BLaER1 (cell line): ENCODE measurements at regions not wholly inside any gene's neighbourhood (a gene's known extent, or its start where the extent isn't known, plus 50 kb on each side); places are given as distances from the start of the nearest gene placed in this dataset.
"Not testable (repeated sequence)": the region's sequence is repeated elsewhere in the genome, so short reads cannot be mapped to it uniquely, and the experiment has no call there.

ENCODE experiments used
- H3K27ac ChIP-seq: shearing (Covaris generic); formaldehyde crosslinking; 2 replicates; pipeline ENCODE4 v1.8.1; 2022
- H3K27me3 ChIP-seq: shearing (Covaris generic); formaldehyde crosslinking; 2 replicates; pipeline ENCODE4 v1.8.1; 2022
- H3K36me3 ChIP-seq: shearing (Covaris generic); formaldehyde crosslinking; 2 replicates; pipeline ENCODE4 v1.8.1; 2022
- H3K4me1 ChIP-seq: shearing (Covaris generic); formaldehyde crosslinking; 2 replicates; pipeline ENCODE4 v1.8.1; 2022
- H3K4me2 ChIP-seq: shearing (Covaris generic); formaldehyde crosslinking; 2 replicates; pipeline ENCODE4 v1.8.1; 2022
- H3K4me3 ChIP-seq: shearing (Covaris generic); formaldehyde crosslinking; 2 replicates; pipeline ENCODE4 v1.8.1; 2022
- H3K9ac ChIP-seq: shearing (Covaris generic); formaldehyde crosslinking; 2 replicates; pipeline ENCODE4 v1.8.1; 2022
- H3K9me3 ChIP-seq: shearing (Covaris generic); formaldehyde crosslinking; 2 replicates; pipeline ENCODE4 v1.8.1; 2022
- H4K20me1 ChIP-seq: shearing (Covaris generic); formaldehyde crosslinking; 2 replicates; pipeline ENCODE4 v1.8.1; 2022
- Cebpa-rat ChIP-seq: shearing (Covaris generic); IDR thresholded peaks from 2 replicates; pipeline ENCODE4 v1.8.1; 2022

- Histone ChIP-seq H3K4me2 (peak overlapping the region; percentile 85), H4K20me1 (peaks cover 35% of the 10 kb centered on the region), H3K9ac (peak overlapping the region; percentile 65), H3K4me1 (peaks cover 34% of the 10 kb centered on the region), H3K27ac (no peak overlapping the region), H3K27me3 (no peaks in the 10 kb centered on the region), H3K9me3 (peaks cover 41% of the 10 kb centered on the region), H3K4me3 (peak overlapping the region; percentile 86), H3K36me3 (peaks cover 8% of the 10 kb centered on the region)
- TF ChIP-seq Cebpa-rat, result no peak
These were observed 59.1 kb downstream of the ZNF467 start for GRCh38 chr7:149714081-149714909.

DNA sequence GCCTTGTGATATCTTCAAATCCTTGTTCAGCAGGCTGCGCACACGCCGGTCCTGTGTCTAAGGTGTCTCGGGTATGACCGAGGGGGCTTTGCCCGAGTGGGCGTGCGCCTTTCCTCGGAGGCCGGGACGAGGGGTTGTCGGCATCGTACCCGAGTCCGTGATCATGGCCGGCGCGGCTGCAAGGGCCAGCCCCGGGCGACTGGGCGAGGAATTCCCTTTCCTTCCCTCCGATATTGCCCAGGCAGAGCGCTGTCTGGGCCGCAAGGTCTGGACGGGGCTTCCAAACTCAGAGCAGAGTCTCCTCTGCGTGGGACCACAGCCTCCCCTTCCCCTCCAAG lies 59.7 kb downstream of the ZNF467 start:
- peaks cover 47% of the 10 kb centered on the region for H3K9me3 ChIP-seq
- H3K4me2 ChIP-seq, result peak overlapping the region; percentile 85; the same call in 1 of the 2 replicates
- peaks cover 2% of the 10 kb centered on the region; the same call in 1 of the 2 replicates for H3K36me3 ChIP-seq
- H3K9ac ChIP-seq, result no peak overlapping the region
- peaks cover 28% of the 10 kb centered on the region for H3K4me1 ChIP-seq
- H3K27me3 ChIP-seq, result no peaks in the 10 kb centered on the region
- no peak overlapping the region; the same call in 1 of the 2 replicates for H3K4me3 ChIP-seq
- H4K20me1 ChIP-seq, result peaks cover 29% of the 10 kb centered on the region
- H3K27ac ChIP-seq, result no peak overlapping the region
- TF ChIP-seq Cebpa-rat, result no peak

DNA sequence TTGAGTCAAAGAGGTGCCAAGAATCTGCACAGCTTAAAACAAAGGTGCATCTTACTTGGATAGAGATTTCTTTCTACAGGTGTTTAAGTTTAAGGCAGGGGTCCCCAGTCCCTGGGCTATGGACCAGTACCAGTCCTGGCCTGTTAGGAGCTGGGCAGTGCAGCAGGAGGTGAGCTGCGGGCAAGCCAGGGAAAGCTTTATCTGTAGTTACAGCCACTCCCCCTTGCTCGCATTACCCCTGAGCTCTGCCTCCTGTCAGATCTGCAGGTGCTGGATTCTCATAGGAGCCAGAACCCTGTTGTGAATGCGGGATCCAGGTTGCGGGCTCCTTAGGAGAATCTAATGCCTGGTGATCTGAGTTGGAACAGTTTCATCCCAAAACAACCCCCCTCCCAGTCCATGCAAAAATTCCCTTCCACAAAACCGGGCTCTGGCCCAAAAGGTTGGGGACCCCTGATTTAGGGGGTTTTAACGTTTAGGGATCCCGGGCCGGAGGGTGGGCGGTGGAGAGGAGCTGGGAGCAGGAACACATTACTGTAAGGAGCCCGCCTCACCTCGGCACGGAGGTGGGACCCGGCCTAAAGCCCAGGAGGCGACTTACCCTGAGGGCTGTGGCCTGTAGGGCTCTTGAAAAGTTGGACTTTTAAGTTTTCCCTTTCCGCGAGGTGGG lies 60.2 kb downstream of the ZNF467 start:
- Histone ChIP-seq H3K4me1 (peaks cover 28% of the 10 kb centered on the region), H3K27me3 (no peaks in the 10 kb centered on the region), H3K4me2 (no peak overlapping the region), H3K9me3 (peaks cover 52% of the 10 kb centered on the region), H3K9ac (no peak overlapping the region), H4K20me1 (peaks cover 26% of the 10 kb centered on the region), H3K27ac (no peak overlapping the region), H3K36me3 (no peaks in the 10 kb centered on the region), H3K4me3 (no peak overlapping the region)
- no peak for TF ChIP-seq Cebpa-rat

DNA sequence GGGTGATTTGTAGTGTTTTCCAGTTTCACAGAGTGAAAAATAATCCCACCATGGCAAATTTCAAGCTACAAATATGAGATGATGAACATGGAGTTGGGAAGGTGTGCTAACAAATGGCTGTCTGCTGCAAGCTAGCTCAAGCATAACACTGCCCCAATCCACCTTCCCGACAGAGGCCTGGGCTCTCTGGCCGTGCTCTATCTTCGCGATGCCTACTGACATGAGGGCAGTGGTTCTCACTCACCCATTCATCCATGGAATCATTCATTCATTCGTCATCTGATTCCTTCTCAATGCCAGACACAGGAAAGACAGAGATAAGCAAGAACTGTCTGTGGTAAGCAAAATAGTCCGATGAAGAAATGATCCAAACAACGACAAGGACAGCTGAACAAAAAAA lies 65.4 kb downstream of the ZNF467 start:
- H3K4me1 ChIP-seq, result peaks cover 29% of the 10 kb centered on the region
- no peak for TF ChIP-seq Cebpa-rat
- no peaks in the 10 kb centered on the region for H3K36me3 ChIP-seq
- no peak overlapping the region for H3K4me3 ChIP-seq
- H3K9me3 ChIP-seq, result peaks cover 49% of the 10 kb centered on the region
- 0 out of 2 replicates have a peak overlapping the region, but pooled peaks have one; percentile 31 for H3K27ac ChIP-seq
- H3K9ac ChIP-seq, result no peak overlapping the region
- peak overlapping the region; percentile 56 for H3K4me2 ChIP-seq
- no peaks in the 10 kb centered on the region for H4K20me1 ChIP-seq
- H3K27me3 ChIP-seq, result no peaks in the 10 kb centered on the region

DNA sequence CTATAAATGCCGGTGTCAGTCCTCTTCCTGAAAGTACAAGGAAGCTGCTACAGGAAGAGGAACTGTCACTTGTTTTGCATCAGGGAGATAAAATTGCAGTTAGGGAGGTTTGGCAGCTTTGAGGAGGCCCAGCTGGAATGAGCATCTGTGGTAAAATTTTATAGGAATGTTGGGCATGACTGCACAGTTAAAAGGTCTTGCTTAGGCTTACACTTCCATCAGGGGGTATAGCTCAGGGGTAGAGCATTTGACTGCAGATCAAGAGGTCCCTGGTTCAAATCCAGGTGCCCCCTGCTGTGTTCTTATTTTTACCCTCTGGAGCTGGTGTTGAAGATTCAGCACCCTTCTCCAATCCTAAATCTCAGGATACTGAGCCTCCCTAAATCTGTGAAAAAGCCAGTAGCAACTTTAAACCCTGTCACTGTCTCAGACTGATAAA lies 65.9 kb downstream of the ZNF467 start:
- peak overlapping the region; percentile 31; the same call in 1 of the 2 replicates for H3K27ac ChIP-seq

GRCh38 chr7:149706398-149706797 lies 67.0 kb downstream of the ZNF467 start:
- H3K4me2 ChIP-seq, result peak overlapping the region; percentile 56; the same call in 1 of the 2 replicates

More for the DNA sequence above, 65.9 kb downstream of the ZNF467 start:
- H4K20me1 ChIP-seq, result no peaks in the 10 kb centered on the region
- no peaks in the 10 kb centered on the region for H3K36me3 ChIP-seq
- peaks cover 29% of the 10 kb centered on the region for H3K4me1 ChIP-seq
- H3K9ac ChIP-seq, result no peak overlapping the region
- H3K9me3 ChIP-seq, result peaks cover 43% of the 10 kb centered on the region
- no peak overlapping the region for H3K4me3 ChIP-seq
- no peak for TF ChIP-seq Cebpa-rat
- H3K27me3 ChIP-seq, result no peaks in the 10 kb centered on the region
- peak overlapping the region; percentile 56 for H3K4me2 ChIP-seq

DNA sequence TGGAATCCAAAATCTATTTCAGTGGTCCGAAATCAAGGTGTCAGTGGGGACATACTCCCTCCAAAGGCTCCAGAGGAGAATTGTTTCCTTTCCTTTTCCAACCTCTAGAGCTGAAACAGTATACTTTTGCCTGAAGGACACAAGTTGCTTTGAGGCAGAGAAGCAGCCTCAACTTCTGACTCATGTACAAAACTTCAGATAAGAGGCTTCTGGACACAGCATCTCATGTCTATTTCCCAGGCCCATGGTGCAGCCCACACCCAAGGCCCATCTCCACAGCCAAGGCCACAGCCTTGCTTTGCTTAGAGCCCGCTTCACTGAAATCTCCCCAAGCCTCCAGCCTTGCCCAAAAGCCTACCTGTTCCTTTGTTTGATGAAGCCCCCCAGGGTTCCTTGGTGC lies 68.9 kb downstream of the ZNF467 start:
- Histone ChIP-seq H3K4me2 (no peak overlapping the region), H3K27ac (no peak overlapping the region)

More at GRCh38 chr7:149706398-149706797, 67.0 kb downstream of the ZNF467 start:
- Histone ChIP-seq H3K27me3 (no peaks in the 10 kb centered on the region), H3K9ac (no peak overlapping the region), H3K36me3 (no peaks in the 10 kb centered on the region), H4K20me1 (no peaks in the 10 kb centered on the region), H3K9me3 (peaks cover 42% of the 10 kb centered on the region), H3K4me1 (peaks cover 29% of the 10 kb centered on the region), H3K27ac (0 out of 2 replicates have a peak overlapping the region, but pooled peaks have one; percentile 31), H3K4me3 (no peak overlapping the region)
- TF ChIP-seq Cebpa-rat, result no peak

GRCh38 chr7:149703044-149703650 lies 70.2 kb downstream of the ZNF467 start:
- Histone ChIP-seq H3K36me3 (no peaks in the 10 kb centered on the region), H3K27me3 (no peaks in the 10 kb centered on the region), H3K4me2 (no peak overlapping the region), H3K9ac (no peak overlapping the region), H3K4me3 (no peak overlapping the region), H4K20me1 (no peaks in the 10 kb centered on the region), H3K9me3 (peaks cover 36% of the 10 kb centered on the region), H3K4me1 (peaks cover 28% of the 10 kb centered on the region), H3K27ac (no peak overlapping the region)
- TF ChIP-seq Cebpa-rat, result no peak

More for the DNA sequence above, 68.9 kb downstream of the ZNF467 start:
- Histone ChIP-seq H3K9me3 (peaks cover 41% of the 10 kb centered on the region), H3K4me3 (no peak overlapping the region), H3K36me3 (no peaks in the 10 kb centered on the region), H3K27me3 (no peaks in the 10 kb centered on the region), H3K4me1 (peaks cover 29% of the 10 kb centered on the region), H3K9ac (no peak overlapping the region), H4K20me1 (no peaks in the 10 kb centered on the region)
- no peak for TF ChIP-seq Cebpa-rat

DNA sequence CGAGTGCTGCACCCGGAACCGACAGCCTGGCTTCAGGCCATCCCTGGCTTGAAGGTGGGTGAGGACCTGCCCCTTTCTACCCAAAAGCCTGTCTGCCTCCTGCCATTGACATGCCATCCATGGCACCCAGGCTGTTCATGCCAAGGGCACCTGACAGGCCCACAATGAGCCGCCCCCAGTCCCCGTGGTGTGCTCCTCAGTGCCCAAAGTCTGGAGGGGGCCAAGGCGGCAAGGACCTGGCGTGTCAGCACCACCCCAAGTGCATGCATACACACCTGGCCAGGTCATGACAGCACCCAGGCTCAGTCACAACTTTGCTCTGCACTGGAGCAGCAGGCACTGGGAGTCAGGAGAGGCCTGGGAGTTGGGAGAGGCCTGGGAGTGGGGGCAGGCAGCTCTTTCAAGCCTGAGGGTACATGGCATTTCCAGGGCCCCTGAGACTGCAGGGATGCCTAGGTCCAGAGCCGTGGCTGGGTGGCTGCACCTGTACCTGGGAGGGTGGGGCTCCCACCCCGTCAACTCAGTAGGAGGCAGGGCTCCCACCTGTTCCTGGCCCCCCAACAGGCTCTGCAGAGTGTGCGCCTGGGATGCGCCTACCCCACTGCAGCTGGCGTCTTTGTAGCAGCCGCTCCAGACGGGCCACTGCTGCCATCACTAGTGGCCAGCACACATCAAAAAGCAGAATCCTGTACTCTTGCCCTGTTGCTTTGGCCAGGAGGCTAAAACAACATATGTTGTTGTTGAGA lies 71.7 kb downstream of the ZNF467 start:
- no peaks in the 10 kb centered on the region for H3K36me3 ChIP-seq
- H4K20me1 ChIP-seq, result no peaks in the 10 kb centered on the region
- H3K9ac ChIP-seq, result no peak overlapping the region
- H3K27ac ChIP-seq, result no peak overlapping the region
- H3K4me2 ChIP-seq, result no peak overlapping the region
- no peak overlapping the region for H3K4me3 ChIP-seq
- no peaks in the 10 kb centered on the region for H3K27me3 ChIP-seq
- TF ChIP-seq Cebpa-rat, result no peak
- H3K4me1 ChIP-seq, result peaks cover 13% of the 10 kb centered on the region
- H3K9me3 ChIP-seq, result peaks cover 45% of the 10 kb centered on the region

- not testable (repeated sequence) for H3K27ac ChIP-seq, H3K36me3 ChIP-seq, H3K4me1 ChIP-seq, H3K4me3 ChIP-seq, H4K20me1 ChIP-seq, H3K4me2 ChIP-seq, H3K27me3 ChIP-seq, H3K9ac ChIP-seq
- peaks cover 55% of the 10 kb centered on the region for H3K9me3 ChIP-seq
These were observed 75.6 kb downstream of the ZNF467 start for GRCh38 chr7:149697767-149698166.
